GM10266 (cell line): ENCODE measurements at regions not wholly inside any gene's neighbourhood (a gene's known extent, or its start where the extent isn't known, plus 50 kb on each side); places are given as distances from the start of the nearest gene placed in this dataset.
A peak's percentile ranks its signal among the peaks of the same experiment; 100 is the strongest.

Experiments used
- DNase-seq: peaks from one replicate; pipeline ENCODE4 v3.0.0; 2012; ENCODE audit errors: extremely low spot score
- CTCF ChIP-seq: IDR thresholded peaks from 2 replicates; pipeline ENCODE4 v1.5.1; 2012; ENCODE audit warnings: mild to moderate bottlenecking, low read depth; ENCODE audit not compliant: control insufficient read depth, insufficient read depth; ENCODE audit errors: missing control alignments

DNA sequence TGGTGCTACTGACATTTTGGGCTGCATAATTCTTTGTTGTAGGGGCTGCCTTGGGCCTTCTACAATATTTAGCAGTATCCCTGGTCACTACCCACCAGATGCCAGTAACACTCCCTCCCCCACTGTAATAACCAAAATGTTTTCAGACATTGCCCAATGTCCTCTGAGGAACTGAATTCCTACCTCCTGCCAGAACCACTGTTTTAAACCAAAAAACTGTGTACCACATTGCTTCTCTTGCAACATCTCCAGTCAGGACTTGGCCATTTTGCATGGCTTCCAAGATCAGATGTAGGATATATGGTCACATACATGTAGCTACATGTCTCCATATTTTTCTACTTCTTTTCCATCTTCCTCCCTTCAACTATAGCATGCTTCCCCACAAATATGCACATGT, 97.4 kb upstream of the IFNGR1 start:
- DNase-seq, result no peak
- no peak for TF ChIP-seq CTCF

DNA sequence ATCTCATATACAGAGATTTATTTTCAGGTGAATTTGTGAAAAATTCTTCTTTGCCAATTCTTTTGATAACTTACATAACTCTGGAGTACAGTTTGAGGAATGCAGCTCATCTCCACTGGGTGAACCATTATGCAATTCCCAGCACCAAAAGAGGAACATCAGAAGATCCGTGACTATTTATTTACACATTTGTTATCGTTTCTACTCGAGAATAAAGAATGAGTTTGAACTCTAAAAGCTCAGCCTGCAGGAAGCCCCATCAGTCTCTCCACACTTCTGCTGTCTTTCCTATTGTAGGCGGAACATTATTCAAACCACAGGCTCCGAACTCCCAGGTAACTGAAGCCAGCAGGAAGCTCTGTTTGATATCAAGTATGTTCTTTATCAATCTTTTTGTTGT, 95.9 kb upstream of the IFNGR1 start:
- no peak for TF ChIP-seq CTCF
- DNase-seq, result no peak

- peak; percentile 88 for TF ChIP-seq CTCF
- peak; percentile 63 for DNase-seq
Measured at GRCh38 chr6:137313928-137314855, 95.0 kb upstream of the IFNGR1 start.

GRCh38 chr6:137313211-137313610, 94.0 kb upstream of the IFNGR1 start:
- TF ChIP-seq CTCF, result no peak
- no peak for DNase-seq

GRCh38 chr6:137311940-137312339, 92.8 kb upstream of the IFNGR1 start:
- no peak for DNase-seq
- TF ChIP-seq CTCF, result no peak

DNA sequence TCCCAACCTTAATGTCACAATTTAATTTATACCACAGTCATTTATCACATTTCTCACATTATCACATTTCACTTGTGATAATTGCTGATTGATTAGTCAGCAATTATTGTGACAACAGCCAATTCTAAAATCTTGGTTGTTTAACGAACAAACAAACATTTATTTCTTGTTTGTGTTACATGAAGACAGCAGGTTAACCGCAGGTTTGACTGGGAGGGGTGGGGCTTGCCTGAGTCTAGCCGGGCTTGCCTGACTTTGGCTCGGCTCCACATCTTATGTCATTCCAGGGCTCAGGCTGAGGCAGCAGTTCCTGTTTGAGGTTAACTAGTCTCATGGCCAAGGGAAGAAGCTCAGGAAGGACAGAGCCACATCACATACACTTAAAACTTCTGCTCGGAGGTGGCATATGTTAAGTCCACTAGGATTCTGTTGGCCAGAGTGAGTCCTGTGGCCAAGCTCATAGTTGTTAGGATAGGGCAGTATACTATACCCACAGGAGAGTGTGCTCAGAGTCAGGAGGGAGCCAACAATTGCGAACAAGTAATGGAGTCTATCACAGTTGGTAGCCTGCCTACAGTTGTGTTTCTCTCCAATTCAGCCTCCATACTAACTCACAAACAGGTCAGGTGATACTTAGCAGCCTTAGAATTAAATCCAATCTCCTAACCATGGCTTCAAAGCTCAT, 90.0 kb upstream of the IFNGR1 start:
- no peak for DNase-seq
- no peak for TF ChIP-seq CTCF
